ENCODE measurements at regions not wholly inside any gene's neighbourhood (a gene's known extent, or its start where the extent isn't known, plus 50 kb on each side); places are given as distances from the start of the nearest gene placed in this dataset.

DNA sequence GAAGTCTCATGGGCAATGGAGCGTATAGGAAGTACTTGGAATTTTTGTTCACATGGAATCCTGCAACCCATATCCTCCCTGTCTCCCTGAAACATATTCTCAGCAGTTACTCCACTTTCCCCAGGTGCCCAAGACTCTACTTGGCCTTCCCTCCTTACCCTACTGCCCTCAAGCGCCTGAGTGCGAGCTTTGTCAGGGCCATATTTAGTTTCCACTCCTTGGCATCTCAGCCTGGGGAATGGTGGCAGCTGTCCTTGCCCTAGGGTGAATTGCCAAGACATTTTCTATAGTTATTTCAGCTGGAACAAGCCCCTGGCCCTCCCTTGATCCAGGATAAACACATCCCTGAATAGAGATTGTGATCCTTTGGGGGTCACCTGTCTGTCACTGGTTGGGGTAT, 569.3 kb upstream of the LRFN5 start:
- ChIA-PET CTCF (no interaction called here), POLR2A (no interaction called here)
- Histone ChIP-seq H3K27me3 (ENCODE audit: control insufficient read depth, insufficient read depth, low read length) (no peaks in the 10 kb centered on the region), H3K4me3 (ENCODE audit: low read depth, low read length) (no peak overlapping the region), H3K36me3 (ENCODE audit: control insufficient read depth, insufficient read depth, low read length) (no peaks in the 10 kb centered on the region)
- TF ChIP-seq CTCF (IDR thresholded peaks at IDR 0.05; ENCODE audit: insufficient read depth, low read depth, low read length), result no peak
- no peak for DNase-seq (ENCODE audit: low read depth)

DNA sequence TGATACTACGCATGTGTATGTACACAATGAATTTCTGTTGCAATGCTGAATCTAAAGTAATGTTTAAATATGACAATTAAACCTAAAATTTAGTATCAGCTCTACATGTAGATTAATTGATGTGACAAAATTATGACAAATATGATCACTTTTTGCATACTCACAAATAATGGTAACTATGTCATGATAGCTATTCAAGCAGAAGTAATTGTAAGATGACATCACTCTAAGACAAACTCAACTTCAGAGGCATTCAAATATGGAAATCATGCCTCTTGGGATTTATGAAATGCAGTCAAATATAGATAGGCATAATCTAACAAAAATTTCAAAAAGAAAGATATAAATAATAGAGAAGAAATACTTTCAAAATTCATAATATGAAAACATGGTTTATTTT, 571.7 kb upstream of the LRFN5 start:
- H3K36me3 ChIP-seq (ENCODE audit: control insufficient read depth, insufficient read depth, low read length), result no peaks in the 10 kb centered on the region
- no peak for TF ChIP-seq CTCF (IDR thresholded peaks at IDR 0.05; ENCODE audit: insufficient read depth, low read depth, low read length)
- no peak overlapping the region for H3K4me3 ChIP-seq (ENCODE audit: low read depth, low read length)
- DNase-seq (ENCODE audit: low read depth), result no peak
- no peaks in the 10 kb centered on the region for H3K27me3 ChIP-seq (ENCODE audit: control insufficient read depth, insufficient read depth, low read length)
- POLR2A ChIA-PET, result no interaction called here
- CTCF ChIA-PET, result no interaction called here

DNA sequence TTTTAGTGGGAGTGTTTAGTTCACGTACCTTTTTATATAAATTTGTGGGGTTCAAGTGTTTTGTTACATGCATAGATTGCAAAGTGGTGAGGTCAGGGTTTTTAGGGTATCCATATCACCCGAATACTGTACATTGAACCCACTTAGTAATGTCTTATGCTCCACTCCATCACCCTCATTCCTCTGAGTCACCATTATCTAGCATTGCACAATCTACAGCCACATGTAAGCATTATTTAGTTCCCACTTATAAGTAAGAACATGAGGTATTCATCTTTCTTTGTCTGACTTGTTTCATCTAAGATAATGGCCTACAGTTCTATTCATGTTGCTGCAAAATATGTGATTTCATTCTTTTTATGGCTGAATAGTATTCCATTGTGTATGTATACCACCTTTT, 583.7 kb upstream of the LRFN5 start:
- H3K27me3 ChIP-seq (ENCODE audit: control insufficient read depth, insufficient read depth, low read length), result no peaks in the 10 kb centered on the region
- no peak for DNase-seq (ENCODE audit: low read depth)
- ChIA-PET POLR2A (no interaction called here), CTCF (no interaction called here)
- no peak for TF ChIP-seq CTCF (IDR thresholded peaks at IDR 0.05; ENCODE audit: insufficient read depth, low read depth, low read length)
- H3K36me3 ChIP-seq (ENCODE audit: control insufficient read depth, insufficient read depth, low read length), result no peaks in the 10 kb centered on the region
- no peak overlapping the region for H3K4me3 ChIP-seq (ENCODE audit: low read depth, low read length)

DNA sequence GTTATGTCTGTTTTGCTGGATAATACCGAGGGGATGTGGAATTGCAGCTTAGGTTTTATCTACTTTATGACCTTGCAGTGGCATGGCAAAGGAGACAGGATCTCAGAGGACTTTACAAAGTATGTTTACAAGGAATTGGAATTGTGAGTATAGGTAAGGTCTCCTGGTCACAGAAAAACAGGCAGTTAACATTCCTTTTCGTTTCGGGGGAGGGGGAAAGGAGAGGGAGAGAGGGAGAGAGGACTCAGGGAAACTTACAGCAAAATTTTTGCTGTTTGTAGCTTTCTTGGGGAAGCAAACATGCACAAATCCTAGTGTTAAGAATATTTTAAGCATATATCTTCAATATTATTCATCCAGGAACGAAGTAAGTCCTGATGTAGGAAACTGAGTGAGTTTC, 590.5 kb upstream of the LRFN5 start:
- TF ChIP-seq CTCF (IDR thresholded peaks at IDR 0.05; ENCODE audit: insufficient read depth, low read depth, low read length), result no peak
- no peak for DNase-seq (ENCODE audit: low read depth)
- no peaks in the 10 kb centered on the region for H3K36me3 ChIP-seq (ENCODE audit: control insufficient read depth, insufficient read depth, low read length)
- no peak overlapping the region for H3K4me3 ChIP-seq (ENCODE audit: low read depth, low read length)
- POLR2A ChIA-PET, result no interaction called here
- CTCF ChIA-PET, result no interaction called here
- no peaks in the 10 kb centered on the region for H3K27me3 ChIP-seq (ENCODE audit: control insufficient read depth, insufficient read depth, low read length)

DNA sequence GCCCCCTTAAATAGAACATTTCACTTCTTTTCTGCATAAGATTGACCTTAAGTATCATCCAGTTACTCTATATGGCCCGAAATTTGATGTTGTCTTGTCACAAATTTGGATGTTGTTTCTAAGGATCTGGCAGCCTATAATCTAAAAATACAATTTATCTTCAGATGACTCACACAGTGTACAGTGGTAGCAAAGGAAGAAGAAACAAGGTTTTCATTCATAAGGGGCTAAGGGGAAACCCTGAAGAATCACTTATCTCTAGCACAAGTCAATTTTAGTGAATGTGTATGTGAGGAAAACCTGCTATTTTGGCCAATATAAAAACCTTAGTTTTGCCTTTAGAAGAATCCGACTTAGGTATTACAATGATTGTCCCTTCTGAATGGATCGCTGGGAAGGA, 606.3 kb upstream of the LRFN5 start:
- POLR2A ChIA-PET, result no interaction called here
- CTCF ChIA-PET, result no interaction called here
- no peak overlapping the region for H3K4me3 ChIP-seq (ENCODE audit: low read depth, low read length)
- no peak for DNase-seq (ENCODE audit: low read depth)
- H3K27me3 ChIP-seq (ENCODE audit: control insufficient read depth, insufficient read depth, low read length), result no peaks in the 10 kb centered on the region
- no peaks in the 10 kb centered on the region for H3K36me3 ChIP-seq (ENCODE audit: control insufficient read depth, insufficient read depth, low read length)
- TF ChIP-seq CTCF (IDR thresholded peaks at IDR 0.05; ENCODE audit: insufficient read depth, low read depth, low read length), result no peak
